Fibroblast of lung (primary cell): ENCODE measurements at regions not wholly inside any gene's neighbourhood (a gene's known extent, or its start where the extent isn't known, plus 50 kb on each side); places are given as distances from the start of the nearest gene placed in this dataset.
"Not testable (repeated sequence)": the region's sequence is repeated elsewhere in the genome, so short reads cannot be mapped to it uniquely, and the experiment has no call there.

Experiments
- CTCF ChIP-seq, 2 donors: IDR thresholded peaks in 1 of 2; conservative IDR thresholded peaks in 1 of 2; 1 replicate in 1 of 2; 2 replicates in 1 of 2; pipeline ENCODE4 v1.5.1; 2011 to 2012; ENCODE audit warnings: low read length in 2 of 2, control low read depth in 1 of 2, inconsistent platforms in 1 of 2, low read depth in 1 of 2, mild to moderate bottlenecking in 1 of 2
- EZH2 ChIP-seq: IDR thresholded peaks from 2 replicates; pipeline ENCODE4 v1.5.1; 2012; ENCODE audit warnings: low read length, control low read depth, mild to moderate bottlenecking; ENCODE audit errors: missing control alignments

GRCh38 chr7:96923345-96923744, 82.0 kb upstream of the DLX6 start:
- not testable (repeated sequence) for TF ChIP-seq CTCF (conservative IDR thresholded peaks at IDR 0.05 in 1 of 2, IDR thresholded peaks at IDR 0.05 in 1 of 2; ENCODE audit: low read depth in 1 of 2, low read length in 2 of 2); EZH2
